Uterus (tissue), 3 donors: ENCODE measurements at regions not wholly inside any gene's neighbourhood (a gene's known extent, or its start where the extent isn't known, plus 50 kb on each side); places are given as distances from the start of the nearest gene placed in this dataset.

Experiments used
- DNase-seq, 2 donors: peaks; one replicate each; pipeline ENCODE4 v3.0.0-alpha.2; 2019 to 2020
- H3K27ac ChIP-seq, 2 donors: fragments of 200-600 bp; sonication (generic); 1 replicate in 1 of 2; 2 replicates in 1 of 2; pipeline ENCODE4 v1.5.1; 2016 to 2018
- H3K27me3 ChIP-seq, 2 donors: fragments of 200-600 bp; sonication (generic); one replicate each; pipeline ENCODE4 v1.5.1; 2018 to 2019; ENCODE audit warnings: control low read depth in 1 of 2
- H3K36me3 ChIP-seq, 2 donors: fragments of 200-600 bp; sonication (generic); one replicate each; pipeline ENCODE4 v1.5.1; 2019; ENCODE audit warnings: control low read depth in 1 of 2
- H3K4me1 ChIP-seq, 2 donors: fragments of 200-600 bp; sonication (generic); one replicate each; pipeline ENCODE4 v1.5.1; 2018 to 2019; ENCODE audit warnings: control low read depth in 1 of 2
- H3K4me3 ChIP-seq, 2 donors: fragments of 200-600 bp; sonication (generic); 1 replicate in 1 of 2; 2 replicates in 1 of 2; pipeline ENCODE4 v1.5.1; 2018 to 2019; ENCODE audit warnings: mild to moderate bottlenecking in 1 of 2
- H3K9me3 ChIP-seq, 2 donors: fragments of 200-600 bp; sonication (generic); one replicate each; pipeline ENCODE4 v1.5.1; 2019; ENCODE audit warnings: control low read depth in 1 of 2
- POLR2A ChIP-seq, 2 donors: fragments of 450-650 bp; IDR thresholded peaks; one replicate each; pipeline ENCODE4 v1.6.1; 2016; ENCODE audit warnings: antibody characterized with exemption in 2 of 2, mild to moderate bottlenecking in 1 of 2, moderate library complexity in 1 of 2
- intact Hi-C: fragments of 100-400 bp; cut with DNase I; formaldehyde crosslinking; loops from one replicate; pipeline ENCODE4 v1.15.1; 2023; ENCODE audit warnings: low total_unique reads
- TF ChIP-seq, protein P1 (sequence below), 4 experiments: fragments of 200-600 bp in 2 of 4; fragments of 450-650 bp in 2 of 4; sonication (generic) in 2 of 4; IDR thresholded peaks; one replicate each; pipeline ENCODE4 v1.5.1; 2016 to 2019; ENCODE audit warnings: antibody characterized with exemption in 4 of 4, mild to moderate bottlenecking in 2 of 4, moderate library complexity in 1 of 4
- donor health status: DM: yes; HTN: yes; CAD: no.

- Histone ChIP-seq H3K4me1 (no peaks in the 10 kb centered on the region), H3K27me3 (no peaks in the 10 kb centered on the region), H3K4me3 (no peak overlapping the region), H3K9me3 (no peaks in the 10 kb centered on the region), H3K27ac (no peak overlapping the region), H3K36me3 (no peaks in the 10 kb centered on the region)
- no peak for TF ChIP-seq POLR2A (IDR thresholded peaks at IDR 0.05)
- TF ChIP-seq, protein P1, sequence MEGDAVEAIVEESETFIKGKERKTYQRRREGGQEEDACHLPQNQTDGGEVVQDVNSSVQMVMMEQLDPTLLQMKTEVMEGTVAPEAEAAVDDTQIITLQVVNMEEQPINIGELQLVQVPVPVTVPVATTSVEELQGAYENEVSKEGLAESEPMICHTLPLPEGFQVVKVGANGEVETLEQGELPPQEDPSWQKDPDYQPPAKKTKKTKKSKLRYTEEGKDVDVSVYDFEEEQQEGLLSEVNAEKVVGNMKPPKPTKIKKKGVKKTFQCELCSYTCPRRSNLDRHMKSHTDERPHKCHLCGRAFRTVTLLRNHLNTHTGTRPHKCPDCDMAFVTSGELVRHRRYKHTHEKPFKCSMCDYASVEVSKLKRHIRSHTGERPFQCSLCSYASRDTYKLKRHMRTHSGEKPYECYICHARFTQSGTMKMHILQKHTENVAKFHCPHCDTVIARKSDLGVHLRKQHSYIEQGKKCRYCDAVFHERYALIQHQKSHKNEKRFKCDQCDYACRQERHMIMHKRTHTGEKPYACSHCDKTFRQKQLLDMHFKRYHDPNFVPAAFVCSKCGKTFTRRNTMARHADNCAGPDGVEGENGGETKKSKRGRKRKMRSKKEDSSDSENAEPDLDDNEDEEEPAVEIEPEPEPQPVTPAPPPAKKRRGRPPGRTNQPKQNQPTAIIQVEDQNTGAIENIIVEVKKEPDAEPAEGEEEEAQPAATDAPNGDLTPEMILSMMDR (IDR thresholded peaks at IDR 0.05), result no peak
- no peak for DNase-seq
- intact Hi-C loops, result no loop called here
These were observed 256.8 kb upstream of the DDHD1 start for GRCh38 chr14:53409969-53410368.

DNA sequence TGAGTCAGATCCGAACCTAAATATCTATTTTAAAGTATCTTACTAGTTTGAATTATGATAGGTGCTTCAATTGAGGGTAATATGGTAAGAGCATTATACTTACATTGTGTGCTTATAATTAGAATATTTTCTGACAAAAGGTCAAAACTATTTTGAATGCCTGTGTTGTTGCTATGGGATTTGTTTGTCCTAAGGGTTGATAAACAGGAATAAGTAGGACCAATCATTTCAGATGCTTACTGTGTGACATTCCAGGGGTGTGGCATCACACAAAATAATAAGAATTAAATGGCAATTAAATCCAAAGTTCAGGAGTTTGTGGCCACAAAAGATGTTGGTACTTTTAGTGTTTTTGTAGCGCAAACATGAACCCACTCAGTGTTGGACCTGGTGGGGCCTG is 256.2 kb upstream of the DDHD1 start:
- Histone ChIP-seq H3K4me1 (no peaks in the 10 kb centered on the region), H3K9me3 (no peaks in the 10 kb centered on the region), H3K36me3 (no peaks in the 10 kb centered on the region), H3K27me3 (no peaks in the 10 kb centered on the region), H3K4me3 (no peak overlapping the region), H3K27ac (no peak overlapping the region)
- DNase-seq, result no peak
- intact Hi-C loops, result no loop called here
- no peak for TF ChIP-seq POLR2A (IDR thresholded peaks at IDR 0.05)
- TF ChIP-seq, protein P1 (IDR thresholded peaks at IDR 0.05), result no peak

DNA sequence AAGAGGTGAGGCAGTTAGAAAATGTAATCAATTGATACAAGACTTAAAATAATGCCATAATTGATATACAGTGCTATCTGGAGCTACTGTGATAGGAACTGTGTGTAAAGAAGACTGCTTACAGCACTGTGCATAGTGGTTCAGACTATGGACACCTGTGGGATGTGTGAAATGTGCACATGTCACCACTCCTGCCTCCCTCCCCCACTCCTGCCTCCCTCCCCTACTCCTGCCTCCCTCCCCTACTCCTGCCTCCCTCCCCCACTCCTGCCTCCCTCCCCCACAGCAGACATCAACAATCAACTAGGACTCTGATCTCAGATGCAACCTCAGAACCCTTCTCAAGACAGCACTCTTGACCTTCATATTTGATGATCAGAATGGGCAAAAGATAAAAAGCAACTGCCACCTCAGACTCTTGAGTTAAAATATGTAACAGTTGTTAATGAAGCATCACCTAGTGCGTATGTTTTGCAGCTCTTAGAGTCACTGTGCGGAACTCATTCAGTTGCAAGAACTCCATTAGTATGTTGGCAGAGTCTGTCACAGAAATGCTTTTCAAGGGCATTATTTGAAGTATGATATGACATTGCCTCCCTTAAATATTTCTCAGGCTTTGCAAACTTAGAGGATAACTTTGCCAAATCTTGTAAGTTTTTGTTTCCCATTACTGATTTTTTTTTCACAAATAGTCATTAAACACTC is 255.2 kb upstream of the DDHD1 start:
- intact Hi-C loops, result no loop called here
- DNase-seq, result no peak
- Histone ChIP-seq H3K36me3 (no peaks in the 10 kb centered on the region), H3K4me3 (no peak overlapping the region), H3K27ac (no peak overlapping the region), H3K9me3 (no peaks in the 10 kb centered on the region), H3K27me3 (no peaks in the 10 kb centered on the region), H3K4me1 (no peaks in the 10 kb centered on the region)
- TF ChIP-seq, protein P1 (IDR thresholded peaks at IDR 0.05), result no peak
- TF ChIP-seq POLR2A (IDR thresholded peaks at IDR 0.05), result no peak

DNA sequence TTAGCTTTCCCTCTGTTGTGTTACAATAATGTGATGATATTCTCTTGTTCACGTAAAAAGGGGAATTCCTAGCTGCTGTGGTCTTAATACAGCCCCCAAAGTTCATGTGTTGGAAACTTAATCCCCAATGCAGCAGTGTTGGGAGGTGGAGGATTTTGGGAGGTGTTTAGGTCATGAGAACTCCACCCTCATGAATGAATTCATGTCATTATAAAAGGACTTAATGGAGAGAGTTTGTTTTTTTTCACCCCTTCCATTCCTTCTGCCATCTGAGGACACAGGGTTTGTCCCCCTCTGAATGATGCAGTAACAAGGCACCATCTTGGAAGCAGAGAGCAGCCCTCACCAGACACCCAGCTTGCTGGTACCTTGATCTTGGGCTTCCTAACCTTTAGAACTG is 253.4 kb upstream of the DDHD1 start:
- H3K4me1 ChIP-seq, result no peaks in the 10 kb centered on the region
- H3K27me3 ChIP-seq, result no peaks in the 10 kb centered on the region
- no peaks in the 10 kb centered on the region for H3K9me3 ChIP-seq
- H3K36me3 ChIP-seq, result no peaks in the 10 kb centered on the region
- no peak for DNase-seq
- no peak overlapping the region for H3K4me3 ChIP-seq
- TF ChIP-seq, protein P1 (IDR thresholded peaks at IDR 0.05), result no peak
- no peak for TF ChIP-seq POLR2A (IDR thresholded peaks at IDR 0.05)
- H3K27ac ChIP-seq, result no peak overlapping the region
- intact Hi-C loops, result no loop called here

DNA sequence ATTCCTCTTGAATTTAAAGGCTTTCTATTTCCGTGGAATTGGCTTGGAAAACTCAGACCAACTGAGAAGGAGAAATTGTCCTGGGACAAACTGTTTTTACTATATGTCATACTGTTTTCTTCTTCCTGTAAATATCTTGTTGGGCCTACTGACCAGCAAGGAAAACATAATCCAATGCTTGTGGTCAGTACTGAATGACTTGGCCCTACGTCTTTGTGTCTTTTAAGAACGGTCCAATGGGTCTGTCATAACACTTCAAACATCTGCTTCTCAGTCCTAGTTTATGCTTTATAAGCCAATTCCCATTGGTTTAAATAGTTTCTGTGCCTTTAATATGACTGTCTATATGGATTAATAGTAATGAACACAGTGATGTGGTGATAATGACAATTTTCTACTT is 248.5 kb upstream of the DDHD1 start:
- Histone ChIP-seq H3K27ac (no peak overlapping the region), H3K4me1 (no peaks in the 10 kb centered on the region), H3K4me3 (no peak overlapping the region), H3K36me3 (no peaks in the 10 kb centered on the region), H3K27me3 (no peaks in the 10 kb centered on the region), H3K9me3 (no peaks in the 10 kb centered on the region)
- intact Hi-C loops, result no loop called here
- no peak for TF ChIP-seq POLR2A (IDR thresholded peaks at IDR 0.05)
- TF ChIP-seq, protein P1 (IDR thresholded peaks at IDR 0.05), result no peak
- no peak for DNase-seq
